Esophagus muscularis mucosa (tissue), 4 donors: ENCODE measurements at regions not wholly inside any gene's neighbourhood (a gene's known extent, or its start where the extent isn't known, plus 50 kb on each side); places are given as distances from the start of the nearest gene placed in this dataset.

Experiments used
- EP300 ChIP-seq: sonication (generic); formaldehyde crosslinking; IDR thresholded peaks from one replicate; pipeline ENCODE4 v1.6.1; 2017; ENCODE audit warnings: antibody characterized with exemption
- POLR2A ChIP-seq: fragments of 450-650 bp; IDR thresholded peaks from one replicate; pipeline ENCODE4 v1.6.1; 2017; ENCODE audit warnings: antibody characterized with exemption, moderate library complexity, mild to moderate bottlenecking, low read depth
- TF ChIP-seq, protein P1 (sequence below), 3 experiments: fragments of 200-600 bp in 2 of 3; fragments of 450-650 bp in 1 of 3; sonication (generic) in 2 of 3; IDR thresholded peaks; one replicate each; pipeline ENCODE4 v1.5.1; 2017 to 2019; ENCODE audit warnings: antibody characterized with exemption in 3 of 3, mild to moderate bottlenecking in 2 of 3, moderate library complexity in 1 of 3

DNA sequence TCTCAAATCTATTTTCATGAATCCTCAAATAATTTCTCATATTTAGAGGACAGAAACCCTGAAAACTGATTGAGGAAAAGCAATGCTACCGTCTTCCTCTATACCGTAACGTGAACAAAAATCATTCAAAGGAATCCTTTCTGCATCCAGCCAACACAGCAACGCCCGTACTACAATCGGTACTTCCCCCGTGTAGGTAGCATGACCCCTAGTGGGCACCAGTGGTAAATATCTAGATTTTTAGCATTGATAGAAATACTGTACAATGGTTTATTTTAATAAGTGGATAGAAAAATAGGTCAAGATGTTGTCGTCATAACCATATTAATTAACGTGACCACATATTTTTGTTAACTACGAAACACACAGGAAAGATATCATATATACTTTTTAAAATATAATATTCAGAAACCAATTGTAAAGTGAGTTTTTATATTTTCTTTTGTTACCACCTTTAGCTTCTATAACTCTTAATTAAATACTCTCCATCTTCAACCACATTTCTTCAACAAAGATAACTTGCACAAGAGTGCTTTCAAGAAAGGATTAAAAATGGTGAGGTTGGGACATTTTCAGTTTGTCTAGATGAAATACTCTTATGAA, 194.1 kb downstream of the SS18 start:
- TF ChIP-seq, protein P1, sequence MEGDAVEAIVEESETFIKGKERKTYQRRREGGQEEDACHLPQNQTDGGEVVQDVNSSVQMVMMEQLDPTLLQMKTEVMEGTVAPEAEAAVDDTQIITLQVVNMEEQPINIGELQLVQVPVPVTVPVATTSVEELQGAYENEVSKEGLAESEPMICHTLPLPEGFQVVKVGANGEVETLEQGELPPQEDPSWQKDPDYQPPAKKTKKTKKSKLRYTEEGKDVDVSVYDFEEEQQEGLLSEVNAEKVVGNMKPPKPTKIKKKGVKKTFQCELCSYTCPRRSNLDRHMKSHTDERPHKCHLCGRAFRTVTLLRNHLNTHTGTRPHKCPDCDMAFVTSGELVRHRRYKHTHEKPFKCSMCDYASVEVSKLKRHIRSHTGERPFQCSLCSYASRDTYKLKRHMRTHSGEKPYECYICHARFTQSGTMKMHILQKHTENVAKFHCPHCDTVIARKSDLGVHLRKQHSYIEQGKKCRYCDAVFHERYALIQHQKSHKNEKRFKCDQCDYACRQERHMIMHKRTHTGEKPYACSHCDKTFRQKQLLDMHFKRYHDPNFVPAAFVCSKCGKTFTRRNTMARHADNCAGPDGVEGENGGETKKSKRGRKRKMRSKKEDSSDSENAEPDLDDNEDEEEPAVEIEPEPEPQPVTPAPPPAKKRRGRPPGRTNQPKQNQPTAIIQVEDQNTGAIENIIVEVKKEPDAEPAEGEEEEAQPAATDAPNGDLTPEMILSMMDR (IDR thresholded peaks at IDR 0.05): peak; percentile 37 to 62 (median 46)
- TF ChIP-seq EP300 (no peak), POLR2A (no peak)
